ENCODE measurements at regions not wholly inside any gene's neighbourhood (a gene's known extent, or its start where the extent isn't known, plus 50 kb on each side); places are given as distances from the start of the nearest gene placed in this dataset.

GRCh38 chr5:142517840-142518239, 168.1 kb downstream of the FGF1 start (continued):
- TF ChIP-seq ETS1 (conservative IDR thresholded peaks at IDR 0.05; ENCODE audit: control insufficient read depth, low read depth, low read length) (no peak), ZFP91 (CRISPR knock-in tag; IDR thresholded peaks at IDR 0.05) (no peak), ZNF212 (CRISPR knock-in tag; IDR thresholded peaks at IDR 0.05) (no peak), CBFB (CRISPR knock-in tag; IDR thresholded peaks at IDR 0.05) (no peak), RBM14 (IDR thresholded peaks at IDR 0.05; ENCODE audit: borderline replicate concordance, insufficient read depth, low read depth, low read length) (no peak), PURB (CRISPR knock-in tag; IDR thresholded peaks at IDR 0.05; ENCODE audit: low read depth) (no peak), RBM17 (IDR thresholded peaks at IDR 0.05; ENCODE audit: borderline replicate concordance, low read depth, low read length) (no peak), YY1 (IDR thresholded peaks at IDR 0.05; ENCODE audit: borderline replicate concordance in 1 of 3, control insufficient read depth in 1 of 3, extremely low read depth in 1 of 3, insufficient read depth in 3 of 3, insufficient read length in 1 of 3, insufficient replicate concordance in 2 of 3, low read depth in 1 of 3, low read length in 2 of 3) (no peak), KHSRP (IDR thresholded peaks at IDR 0.05) (no peak), ARID1B (IDR thresholded peaks at IDR 0.05) (no peak)

All from K562 (cell line).